ENCODE measurements at regions not wholly inside any gene's neighbourhood (a gene's known extent, or its start where the extent isn't known, plus 50 kb on each side); places are given as distances from the start of the nearest gene placed in this dataset.

- no peak for TF ChIP-seq REST (IDR thresholded peaks at IDR 0.05; ENCODE audit: unreplicated experiment)
- TF ChIP-seq CREB1 (CRISPR knock-in tag; IDR thresholded peaks at IDR 0.05; ENCODE audit: low read depth): no peak
- no peak for TF ChIP-seq ZNF114 (CRISPR knock-in tag; IDR thresholded peaks at IDR 0.05)
- TF ChIP-seq EZH2 (IDR thresholded peaks at IDR 0.05; ENCODE audit: low read depth, unreplicated experiment): no peak
- TF ChIP-seq STAT1 (IDR thresholded peaks at IDR 0.05; ENCODE audit: unreplicated experiment): no peak
- no peak for TF ChIP-seq JUNB (IDR thresholded peaks at IDR 0.05; ENCODE audit: unreplicated experiment)
- TF ChIP-seq, protein P1, sequence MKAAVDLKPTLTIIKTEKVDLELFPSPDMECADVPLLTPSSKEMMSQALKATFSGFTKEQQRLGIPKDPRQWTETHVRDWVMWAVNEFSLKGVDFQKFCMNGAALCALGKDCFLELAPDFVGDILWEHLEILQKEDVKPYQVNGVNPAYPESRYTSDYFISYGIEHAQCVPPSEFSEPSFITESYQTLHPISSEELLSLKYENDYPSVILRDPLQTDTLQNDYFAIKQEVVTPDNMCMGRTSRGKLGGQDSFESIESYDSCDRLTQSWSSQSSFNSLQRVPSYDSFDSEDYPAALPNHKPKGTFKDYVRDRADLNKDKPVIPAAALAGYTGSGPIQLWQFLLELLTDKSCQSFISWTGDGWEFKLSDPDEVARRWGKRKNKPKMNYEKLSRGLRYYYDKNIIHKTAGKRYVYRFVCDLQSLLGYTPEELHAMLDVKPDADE (IDR thresholded peaks at IDR 0.05): no peak
- no peak for TF ChIP-seq NANOG (IDR thresholded peaks at IDR 0.05; ENCODE audit: borderline replicate concordance)
These were observed 57.6 kb upstream of the KCNMA1 start (continued) for GRCh38 chr10:77695186-77695585.

- Histone ChIP-seq H3K4me2 (no peak overlapping the region), H3K36me3 (ENCODE audit: insufficient read depth) (no peaks in the 10 kb centered on the region), H3K27me3 (ENCODE audit: insufficient read depth) (no peaks in the 10 kb centered on the region), H3K9me2 (ENCODE audit: insufficient read depth) (no peaks in the 10 kb centered on the region), H2AFZ (no peak overlapping the region), H3F3A (replicated peaks; ENCODE audit: low read depth) (no peaks in the 10 kb centered on the region), H3K79me2 (replicated peaks; ENCODE audit: insufficient read depth) (no peaks in the 10 kb centered on the region), H3K4me3 (no peak overlapping the region), H4K20me1 (replicated peaks; ENCODE audit: insufficient read depth) (no peaks in the 10 kb centered on the region), H3K4me1 (ENCODE audit: insufficient read depth) (no peaks in the 10 kb centered on the region), H3K27ac (ENCODE audit: low read depth) (no peak overlapping the region)
- Mint-ChIP-seq H3K4me3 (no peak overlapping the region), H3K36me3 (ENCODE audit: low read depth) (no peaks in the 10 kb centered on the region), H3K9me3 (no peaks in the 10 kb centered on the region), H3K27ac (no peak overlapping the region), H3K4me1 (no peaks in the 10 kb centered on the region), H3K27me3 (ENCODE audit: insufficient read depth, low read depth, poor library complexity) (peaks cover 6% of the 10 kb centered on the region)
- DNase-seq (ENCODE audit: low spot score) (no peak), ATAC-seq (no peak)
- TF ChIP-seq JUNB (IDR thresholded peaks at IDR 0.05; ENCODE audit: unreplicated experiment) (no peak), ZNF331 (CRISPR knock-in tag; IDR thresholded peaks at IDR 0.05; ENCODE audit: low read depth) (no peak), CREB1 (CRISPR knock-in tag; IDR thresholded peaks at IDR 0.05; ENCODE audit: low read depth) (no peak), ZNF114 (CRISPR knock-in tag; IDR thresholded peaks at IDR 0.05) (no peak), EZH2 (IDR thresholded peaks at IDR 0.05; ENCODE audit: low read depth, unreplicated experiment) (no peak), ZNF462 (CRISPR knock-in tag; IDR thresholded peaks at IDR 0.05) (no peak)
- TF ChIP-seq, protein P2, sequence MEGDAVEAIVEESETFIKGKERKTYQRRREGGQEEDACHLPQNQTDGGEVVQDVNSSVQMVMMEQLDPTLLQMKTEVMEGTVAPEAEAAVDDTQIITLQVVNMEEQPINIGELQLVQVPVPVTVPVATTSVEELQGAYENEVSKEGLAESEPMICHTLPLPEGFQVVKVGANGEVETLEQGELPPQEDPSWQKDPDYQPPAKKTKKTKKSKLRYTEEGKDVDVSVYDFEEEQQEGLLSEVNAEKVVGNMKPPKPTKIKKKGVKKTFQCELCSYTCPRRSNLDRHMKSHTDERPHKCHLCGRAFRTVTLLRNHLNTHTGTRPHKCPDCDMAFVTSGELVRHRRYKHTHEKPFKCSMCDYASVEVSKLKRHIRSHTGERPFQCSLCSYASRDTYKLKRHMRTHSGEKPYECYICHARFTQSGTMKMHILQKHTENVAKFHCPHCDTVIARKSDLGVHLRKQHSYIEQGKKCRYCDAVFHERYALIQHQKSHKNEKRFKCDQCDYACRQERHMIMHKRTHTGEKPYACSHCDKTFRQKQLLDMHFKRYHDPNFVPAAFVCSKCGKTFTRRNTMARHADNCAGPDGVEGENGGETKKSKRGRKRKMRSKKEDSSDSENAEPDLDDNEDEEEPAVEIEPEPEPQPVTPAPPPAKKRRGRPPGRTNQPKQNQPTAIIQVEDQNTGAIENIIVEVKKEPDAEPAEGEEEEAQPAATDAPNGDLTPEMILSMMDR (conservative IDR thresholded peaks at IDR 0.05; ENCODE audit: low read depth in 2 of 2): no peak
- TF ChIP-seq, protein P1 (IDR thresholded peaks at IDR 0.05): no peak
These were observed 55.2 kb upstream of the KCNMA1 start for GRCh38 chr10:77692782-77693181.

Data from GM23338 (cell line).